Stimulated activated CD4-positive, alpha-beta T cell treated with anti-CD3 and anti-CD28 coated beads, Interleukin-1b, Interleukin-23, amount 100 ng/mL, for 4 hours (primary cell): ENCODE measurements at regions not wholly inside any gene's neighbourhood (a gene's known extent, or its start where the extent isn't known, plus 50 kb on each side); places are given as distances from the start of the nearest gene placed in this dataset.

Experiments used
- DNase-seq, 2 donors: peaks; one replicate each; pipeline ENCODE4 v3.0.0-alpha.2; 2020; ENCODE audit warnings: low read depth in 2 of 2

DNA sequence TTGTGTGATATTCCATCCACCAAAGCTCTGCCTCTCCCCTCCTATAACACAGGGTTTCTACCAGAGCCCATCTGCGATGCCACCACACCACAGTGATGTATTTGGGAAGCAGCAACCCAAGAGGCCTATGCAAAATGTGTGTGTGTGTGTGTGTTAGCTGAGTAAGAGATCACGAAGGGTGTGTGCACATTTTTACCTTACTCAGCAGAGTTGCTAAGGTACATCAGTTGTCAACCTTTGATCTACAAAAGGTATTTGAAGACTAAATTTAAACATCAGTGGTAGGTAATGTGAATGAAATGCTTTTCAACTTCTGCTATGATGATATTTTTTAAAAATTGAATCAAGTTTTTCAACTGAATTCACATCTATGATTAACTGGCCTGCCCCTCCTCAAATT lies 227.6 kb downstream of the FBXO15 start:
- DNase-seq: no peak

DNA sequence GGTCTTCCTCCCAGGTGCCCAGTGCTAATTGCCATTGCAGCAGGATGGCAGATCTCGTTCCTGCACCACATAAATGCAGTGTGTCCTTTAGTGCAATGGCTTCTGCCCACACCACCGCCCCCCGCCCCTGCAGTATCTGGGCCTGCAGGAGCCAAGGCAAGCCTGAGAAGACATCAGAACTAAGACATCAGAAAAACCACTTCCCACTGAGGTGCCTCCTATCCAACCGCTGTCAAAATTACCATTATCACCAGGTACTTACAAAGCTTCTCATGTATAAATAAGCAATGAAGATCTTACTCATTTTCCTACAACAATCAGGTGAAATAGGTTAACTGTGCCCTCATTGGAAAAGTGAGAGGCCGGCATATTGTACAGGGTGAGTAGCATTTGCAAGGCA lies 228.8 kb downstream of the FBXO15 start:
- DNase-seq: no peak

DNA sequence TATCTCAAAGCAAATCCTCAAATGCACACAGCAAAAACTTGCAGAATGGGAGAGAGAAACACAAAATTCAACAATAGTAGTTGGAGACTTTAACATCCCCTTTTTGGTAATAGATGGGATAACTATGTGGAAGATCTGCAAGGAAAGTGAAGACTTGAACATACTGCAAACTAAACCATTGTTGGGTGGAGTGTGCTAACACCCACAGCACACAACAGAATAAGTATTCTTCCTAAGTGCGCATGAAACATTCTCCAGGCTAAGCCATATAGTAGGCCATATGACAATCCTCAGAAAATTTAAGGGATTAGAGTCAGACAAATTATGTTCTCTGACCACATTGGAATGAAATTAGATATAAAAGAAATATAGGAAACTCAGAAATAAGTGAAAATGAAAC lies 230.6 kb downstream of the FBXO15 start:
- DNase-seq: no peak

DNA sequence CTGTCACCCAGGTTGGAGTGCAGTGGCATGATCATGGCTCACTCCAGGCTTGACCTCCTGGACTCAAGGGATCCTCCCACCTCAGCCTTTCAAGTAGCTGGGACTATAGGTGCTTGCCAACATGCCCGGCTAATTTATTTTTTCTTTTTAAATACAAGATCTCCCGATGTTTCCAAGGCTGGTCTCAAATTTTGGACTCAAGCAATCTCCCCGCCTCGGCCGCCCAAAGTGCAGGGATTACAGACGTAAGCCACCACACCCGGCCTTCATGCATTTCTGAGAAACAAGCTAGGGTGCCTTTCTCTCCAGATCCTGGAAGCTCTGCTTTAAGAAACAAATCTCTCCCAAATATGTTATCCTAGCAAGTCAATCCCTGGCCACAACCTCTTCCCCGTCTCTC lies 234.1 kb downstream of the FBXO15 start:
- DNase-seq: no peak

DNA sequence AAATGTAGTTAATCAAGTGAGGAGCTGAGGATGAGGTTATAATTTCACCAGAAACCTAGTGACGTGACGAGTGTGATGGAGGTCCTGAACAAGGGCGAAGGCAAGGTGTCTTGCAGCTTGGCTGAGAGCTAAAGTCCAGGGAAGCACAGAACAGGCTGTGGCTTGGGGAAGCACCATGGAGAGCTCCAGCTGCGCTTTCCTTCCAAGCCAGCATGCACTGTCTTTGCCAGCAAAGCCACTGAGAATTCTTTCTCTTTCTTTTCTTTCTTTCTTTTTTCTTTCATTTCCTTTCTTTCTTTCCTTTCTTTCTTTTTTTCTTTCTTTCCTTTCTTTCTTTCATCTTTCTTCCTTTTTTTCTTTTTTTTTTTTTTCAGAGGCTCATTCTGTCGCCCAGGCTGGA lies 239.3 kb downstream of the FBXO15 start:
- no peak for DNase-seq

DNA sequence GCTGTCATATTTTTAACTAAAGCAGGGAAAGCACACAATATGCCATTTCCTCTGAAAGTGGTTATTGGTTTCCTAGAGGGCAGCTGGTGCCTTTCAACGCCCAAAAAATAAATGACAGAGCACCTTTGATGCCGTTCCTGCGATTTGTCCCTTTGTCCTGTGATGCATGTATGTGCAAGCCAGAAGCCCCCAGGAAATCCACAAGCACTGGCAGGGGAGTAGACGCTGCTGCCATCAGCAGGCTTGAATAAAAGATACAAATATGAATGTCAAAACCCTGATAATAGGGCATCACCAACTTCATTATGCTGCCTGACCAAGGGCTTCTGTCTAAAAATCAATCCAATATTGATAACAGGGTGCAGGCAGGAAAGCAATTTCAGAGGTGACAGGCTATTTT lies 246.1 kb downstream of the FBXO15 start:
- no peak for DNase-seq

DNA sequence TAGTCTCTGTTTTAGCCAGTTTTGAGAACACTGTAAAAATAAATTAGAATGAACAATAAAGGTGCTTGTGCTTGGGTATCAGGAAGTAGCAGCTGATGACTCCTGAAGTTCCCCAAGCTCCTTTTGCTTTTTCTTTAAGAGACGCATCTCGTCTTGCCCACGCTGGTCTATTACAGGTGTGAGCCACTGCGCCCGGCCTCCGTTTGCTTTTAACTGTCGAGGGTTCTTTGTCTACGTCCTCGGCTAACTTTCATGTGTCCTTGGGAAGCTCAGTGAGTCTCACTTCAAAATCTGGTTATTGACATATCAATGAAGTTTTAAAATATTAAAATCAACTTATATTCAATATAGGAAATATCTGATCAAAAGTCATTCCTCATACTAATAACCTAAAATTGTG lies 246.5 kb downstream of the FBXO15 start:
- no peak for DNase-seq

DNA sequence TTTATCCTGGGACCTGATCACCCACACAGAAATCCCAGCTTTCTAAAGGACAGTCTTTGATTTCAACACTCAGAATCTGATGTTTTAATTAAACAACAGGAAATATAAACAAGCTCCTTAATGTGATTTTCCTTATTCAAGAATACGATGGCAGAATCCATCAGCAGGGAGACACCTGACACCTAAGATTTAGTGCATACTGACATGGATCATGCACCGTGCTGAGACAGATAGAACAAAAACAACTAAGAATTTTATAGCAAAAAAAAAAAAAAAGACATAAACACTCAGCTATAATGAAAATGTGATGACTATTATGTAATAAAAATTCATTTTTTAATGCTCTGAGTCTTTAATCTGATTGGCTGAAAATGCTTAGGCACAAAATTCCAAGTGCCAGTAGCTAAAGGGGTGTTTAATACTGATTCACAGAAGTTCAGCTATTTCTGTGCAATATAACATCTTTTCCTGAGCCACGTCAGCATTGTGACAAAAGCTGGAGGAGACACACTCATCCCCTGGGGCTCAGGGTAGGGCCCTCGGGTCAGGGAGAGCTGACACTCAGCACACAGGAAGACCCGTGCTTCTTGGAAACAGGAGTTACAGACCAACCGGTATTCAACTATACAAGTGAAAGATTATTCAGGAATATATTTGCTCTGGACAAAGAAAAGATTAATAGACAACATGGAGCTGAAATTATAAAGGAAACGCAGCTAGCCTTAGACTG lies 247.4 kb downstream of the FBXO15 start:
- no peak for DNase-seq

DNA sequence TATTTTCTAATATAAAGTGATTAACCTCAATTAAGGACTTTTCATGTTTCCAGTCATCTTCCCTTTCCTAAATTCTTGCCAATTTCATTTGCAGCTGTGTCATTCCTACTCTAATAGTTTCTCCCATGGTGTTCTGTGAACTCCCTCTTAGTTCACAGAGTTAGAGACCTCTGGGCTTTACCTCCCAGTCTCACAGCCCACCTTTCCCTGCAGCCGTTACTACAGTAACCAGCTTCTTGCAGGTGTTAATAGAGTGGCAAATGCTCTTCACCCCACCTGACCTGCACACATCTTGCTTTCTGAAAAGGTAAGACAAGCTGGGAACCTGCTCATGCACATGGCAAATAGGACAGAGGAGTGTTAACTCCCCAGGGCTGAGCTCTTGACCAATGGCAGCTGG lies 250.1 kb downstream of the FBXO15 start:
- no peak for DNase-seq

DNA sequence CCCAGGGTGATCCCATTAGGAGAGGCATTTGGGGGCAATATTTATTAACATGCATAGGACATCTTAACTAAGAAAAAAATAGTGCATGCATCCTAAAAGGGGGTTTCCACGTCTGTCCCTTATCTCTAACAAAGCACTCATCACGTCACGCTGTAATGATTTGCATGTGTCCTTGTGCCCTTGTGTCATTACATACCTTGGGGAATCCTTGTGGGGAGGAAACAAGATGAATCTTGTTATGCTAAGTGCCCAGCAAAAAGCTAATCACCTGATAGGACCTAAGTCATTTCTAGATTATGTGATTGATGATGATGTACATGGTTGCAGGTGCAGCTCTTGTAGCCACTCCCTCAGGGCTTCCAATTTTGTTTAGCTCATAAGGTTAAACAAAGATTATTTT lies 250.9 kb downstream of the FBXO15 start:
- DNase-seq: no peak

DNA sequence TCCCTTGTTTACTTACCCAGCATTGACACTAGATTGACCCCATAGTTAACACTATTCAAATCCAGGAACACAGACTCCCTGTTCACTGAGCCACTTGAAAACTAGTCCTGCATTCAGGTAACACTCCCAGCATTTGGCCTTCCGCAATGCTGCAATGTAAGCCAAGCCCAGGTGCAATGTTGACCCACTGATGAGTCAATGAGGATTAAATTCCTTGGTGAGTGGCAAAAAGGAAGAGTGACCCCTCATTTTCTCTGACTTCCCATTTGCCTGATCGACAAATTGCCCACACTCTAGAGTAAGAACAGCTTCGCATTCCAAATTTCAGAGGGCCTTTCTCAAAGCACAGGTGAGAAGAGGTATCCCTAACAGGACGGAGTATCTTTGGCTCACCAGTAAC lies 251.9 kb downstream of the FBXO15 start:
- no peak for DNase-seq

DNA sequence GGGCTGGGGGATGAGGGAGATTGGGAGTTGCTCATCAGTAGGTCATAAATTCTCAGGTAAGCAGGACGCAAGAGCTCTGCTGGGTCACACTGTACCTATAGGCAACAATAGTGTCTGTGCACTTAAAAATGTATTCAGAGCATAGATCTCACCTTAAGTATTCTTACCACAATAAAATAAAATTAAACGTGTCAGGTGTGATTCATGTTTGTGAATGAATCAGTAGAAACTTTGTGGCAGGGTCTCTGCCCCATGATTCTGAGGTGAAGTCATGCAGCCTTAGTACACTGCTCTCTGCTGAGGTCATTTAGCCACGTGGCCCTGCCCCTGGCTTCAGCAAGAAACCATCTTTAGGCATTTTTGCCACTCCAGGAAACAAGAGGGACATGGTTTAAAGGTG lies 253.8 kb downstream of the FBXO15 start:
- DNase-seq: no peak

DNA sequence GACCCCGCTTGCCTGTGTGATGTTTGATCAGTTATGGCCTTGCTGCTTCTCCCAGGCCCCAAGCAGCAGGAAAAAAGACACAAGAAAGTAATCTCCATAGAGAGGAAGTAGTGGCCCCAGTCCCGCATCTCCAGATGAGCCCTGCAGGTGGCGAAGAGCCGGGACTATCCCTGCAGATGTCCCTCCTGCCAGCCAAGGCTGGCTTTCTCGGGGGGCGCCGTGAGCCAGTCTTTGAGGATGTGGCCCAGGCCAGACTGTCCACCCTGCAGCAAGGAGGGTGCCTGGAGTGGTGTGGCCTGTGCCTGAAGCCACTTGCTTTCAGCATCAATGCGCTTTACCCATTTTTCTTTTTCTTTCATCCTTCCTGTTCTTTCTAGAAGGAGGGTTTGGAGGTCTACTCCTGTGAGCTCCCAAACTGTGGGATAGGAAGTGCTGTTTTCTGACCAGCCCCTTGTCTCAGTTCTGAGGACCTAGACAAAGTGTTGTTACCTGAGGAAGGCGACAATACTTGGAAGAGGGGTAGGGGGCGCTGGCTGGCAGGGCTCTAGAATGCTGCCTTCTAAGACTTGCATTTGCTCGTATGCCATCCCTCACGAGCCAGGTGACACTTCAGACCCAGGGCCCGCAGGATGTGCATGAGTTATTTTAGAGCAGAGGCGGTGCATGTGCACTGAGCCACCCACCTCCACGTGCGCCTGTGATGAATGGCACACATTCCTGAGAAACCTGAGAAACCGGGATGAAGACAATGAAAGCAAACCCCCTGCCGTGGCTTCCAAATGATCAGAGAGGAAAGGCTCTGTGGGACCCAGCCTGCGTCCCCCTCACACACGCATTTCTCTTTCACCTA lies 255.8 kb downstream of the FBXO15 start:
- DNase-seq: no peak

DNA sequence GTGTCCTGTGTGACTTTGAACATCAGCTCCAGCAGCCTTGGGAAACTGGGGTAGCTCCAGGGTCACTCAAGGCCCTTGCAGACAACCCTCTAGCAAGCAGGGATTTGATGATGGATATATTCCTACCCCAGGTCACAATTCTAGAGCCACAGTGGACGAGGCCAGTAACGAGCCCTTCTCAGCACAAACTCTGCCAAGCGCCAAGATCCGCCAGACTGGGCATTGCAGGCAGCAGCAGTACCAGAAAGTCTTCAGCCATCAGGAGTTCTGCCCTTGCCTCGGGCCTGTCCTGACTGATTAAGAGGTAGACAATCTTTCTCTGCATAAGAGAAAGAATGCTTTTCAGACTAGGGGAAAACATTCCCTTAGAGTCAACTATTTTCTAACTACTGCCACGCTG lies 259.1 kb downstream of the FBXO15 start:
- DNase-seq: no peak

DNA sequence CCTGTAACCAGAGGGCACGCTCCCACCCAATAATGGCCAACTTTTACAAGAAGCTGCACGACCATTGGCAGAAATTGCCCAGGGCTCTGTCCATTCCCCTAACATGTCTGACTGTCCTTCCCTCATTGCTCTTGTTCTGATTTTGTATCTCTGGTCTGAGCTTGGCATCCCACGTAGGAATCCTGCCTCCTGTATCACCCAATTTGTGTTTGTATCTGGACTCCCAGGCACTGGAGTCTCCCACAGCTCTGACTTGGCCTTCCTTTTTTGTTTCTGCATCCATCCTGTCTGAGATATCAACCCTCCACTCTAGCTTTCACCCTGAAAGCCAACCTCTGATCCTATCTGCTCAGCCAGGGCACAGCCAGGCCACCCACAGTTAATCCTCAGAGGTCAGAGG lies 259.8 kb downstream of the FBXO15 start:
- no peak for DNase-seq

DNA sequence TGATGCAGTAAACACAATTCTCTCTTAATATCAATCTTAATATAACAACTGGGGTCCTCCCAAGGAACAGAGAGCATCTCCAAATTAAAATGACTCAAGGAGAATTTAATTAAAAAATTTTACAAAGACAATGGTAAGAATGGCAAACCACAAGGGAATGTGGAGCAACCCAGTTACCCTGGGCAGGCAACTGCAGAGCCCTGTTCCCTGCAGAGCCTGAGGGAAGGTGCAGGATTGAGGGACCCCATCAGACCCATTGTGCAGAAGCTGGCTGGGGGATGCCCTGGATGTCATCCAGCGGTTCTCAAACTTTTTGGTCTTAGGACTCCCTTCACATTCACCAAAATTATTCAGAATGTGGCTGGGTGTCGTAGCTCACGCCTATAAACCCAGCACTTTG lies 262.8 kb downstream of the FBXO15 start:
- no peak for DNase-seq

DNA sequence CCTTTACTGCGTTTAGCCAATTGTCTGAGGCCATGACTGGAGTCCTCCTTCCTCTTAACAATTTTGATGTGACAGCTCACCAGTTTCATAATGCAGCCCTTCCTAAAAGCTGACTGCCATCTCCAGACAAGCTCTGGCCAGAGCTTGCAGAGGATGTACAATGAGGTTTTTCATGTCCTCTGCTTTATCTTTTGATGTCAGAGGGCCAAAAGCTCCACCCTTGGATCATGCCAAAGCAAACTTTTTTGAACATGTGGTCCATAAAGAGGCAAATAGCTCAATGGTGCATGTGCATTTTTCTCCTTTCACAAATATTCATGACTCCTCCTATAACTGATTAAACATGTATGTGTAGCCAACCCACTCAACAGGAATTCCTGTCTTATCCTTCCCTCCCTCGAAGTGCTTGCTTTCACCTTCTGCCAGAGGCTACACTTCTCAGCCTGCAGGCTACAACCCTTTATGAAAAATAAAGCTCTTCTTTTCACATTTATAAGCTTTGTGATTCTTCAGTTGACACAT lies 266.2 kb downstream of the FBXO15 start:
- DNase-seq: no peak

DNA sequence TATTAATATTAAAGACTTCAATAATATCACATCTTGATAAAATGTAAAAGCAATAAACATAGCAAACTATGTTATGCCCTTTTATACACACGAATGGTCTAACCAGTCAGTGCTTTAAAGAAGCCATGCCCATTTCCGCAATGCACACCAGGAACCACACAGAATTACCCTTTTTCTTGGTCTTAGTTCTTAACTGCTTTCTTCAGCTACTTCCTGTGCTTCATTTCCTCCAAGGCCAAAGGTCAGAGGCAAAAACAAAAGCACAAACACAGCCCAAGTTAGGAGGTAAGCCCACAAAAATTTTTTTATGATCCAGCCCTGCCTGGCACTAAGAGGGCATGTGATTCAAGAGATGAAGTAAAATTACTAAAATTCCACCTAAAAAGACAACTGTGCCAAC lies 267.2 kb downstream of the FBXO15 start:
- no peak for DNase-seq

DNA sequence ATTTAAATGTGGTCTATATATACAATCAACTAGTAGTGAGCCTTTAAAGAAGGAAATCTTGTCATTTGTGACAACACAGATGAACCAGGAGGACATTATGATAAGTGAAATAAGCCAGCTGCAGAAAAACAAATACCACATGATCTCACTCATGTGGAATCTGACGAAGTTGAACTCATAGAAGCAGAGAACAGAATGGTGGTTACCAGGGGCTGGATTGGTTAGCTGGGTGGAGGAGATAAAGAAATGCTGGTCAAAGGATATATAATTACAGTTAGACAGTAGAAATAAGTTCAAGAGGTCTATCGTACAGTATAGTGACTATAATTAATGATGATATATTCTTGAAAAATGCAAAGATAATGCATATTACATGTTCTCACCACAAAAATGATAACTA lies 267.9 kb downstream of the FBXO15 start:
- DNase-seq: no peak

DNA sequence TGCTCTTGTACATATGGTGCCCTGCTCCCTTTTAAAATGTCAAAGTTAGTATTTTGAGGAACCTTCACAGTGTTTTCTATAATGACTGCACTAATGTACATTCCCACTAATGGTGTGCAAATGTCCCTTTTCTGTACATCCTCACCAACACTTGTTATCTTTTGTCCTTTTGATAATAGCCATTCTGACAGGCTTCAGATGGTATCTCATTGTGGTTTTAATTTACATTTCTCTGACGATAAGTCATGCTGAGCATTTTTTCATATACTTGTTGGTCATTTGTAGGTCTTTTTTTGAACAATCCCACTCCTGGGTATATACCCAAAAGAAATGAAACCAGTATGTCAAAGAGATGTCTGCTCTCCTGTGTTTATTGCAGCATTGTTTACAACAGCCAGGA lies 268.3 kb downstream of the FBXO15 start:
- no peak for DNase-seq

DNA sequence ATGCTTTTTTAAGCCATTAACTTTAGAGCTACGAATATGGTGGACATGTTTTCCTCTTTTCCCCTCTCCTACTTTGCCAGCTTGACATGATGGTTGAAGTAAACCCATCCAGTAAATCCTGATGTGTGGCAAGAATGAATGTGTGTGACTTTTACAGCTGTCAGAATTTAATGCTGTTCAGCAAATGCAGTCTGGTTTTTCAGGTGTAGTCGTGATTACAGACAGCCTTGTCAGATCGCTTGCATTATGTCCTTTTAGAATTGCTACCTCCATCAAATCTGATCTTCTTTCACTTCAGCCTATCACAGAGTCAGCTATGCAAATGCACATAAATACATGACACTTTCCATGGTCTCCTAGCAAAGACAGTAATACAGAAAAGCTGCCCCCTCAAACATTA lies 278.5 kb downstream of the FBXO15 start:
- no peak for DNase-seq

DNA sequence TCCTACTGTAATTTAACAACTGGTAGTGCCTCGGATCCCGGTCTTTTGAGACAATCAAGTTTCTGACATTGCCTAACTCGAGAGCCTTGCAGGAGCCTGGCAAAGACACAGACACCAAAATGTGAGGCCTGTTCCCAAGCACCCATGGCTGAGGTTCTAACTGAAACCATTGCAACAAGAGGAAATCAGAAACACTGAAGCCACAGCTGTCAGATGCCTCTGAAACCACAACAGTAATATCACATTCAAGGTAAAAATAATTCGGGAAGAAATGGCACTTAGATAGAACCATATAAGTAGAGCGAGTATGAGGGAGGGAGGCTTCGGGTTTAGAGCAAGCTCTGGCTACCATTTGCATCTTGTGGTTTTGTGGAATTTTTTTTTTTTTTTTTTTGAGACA lies 285.9 kb downstream of the FBXO15 start:
- DNase-seq: no peak

DNA sequence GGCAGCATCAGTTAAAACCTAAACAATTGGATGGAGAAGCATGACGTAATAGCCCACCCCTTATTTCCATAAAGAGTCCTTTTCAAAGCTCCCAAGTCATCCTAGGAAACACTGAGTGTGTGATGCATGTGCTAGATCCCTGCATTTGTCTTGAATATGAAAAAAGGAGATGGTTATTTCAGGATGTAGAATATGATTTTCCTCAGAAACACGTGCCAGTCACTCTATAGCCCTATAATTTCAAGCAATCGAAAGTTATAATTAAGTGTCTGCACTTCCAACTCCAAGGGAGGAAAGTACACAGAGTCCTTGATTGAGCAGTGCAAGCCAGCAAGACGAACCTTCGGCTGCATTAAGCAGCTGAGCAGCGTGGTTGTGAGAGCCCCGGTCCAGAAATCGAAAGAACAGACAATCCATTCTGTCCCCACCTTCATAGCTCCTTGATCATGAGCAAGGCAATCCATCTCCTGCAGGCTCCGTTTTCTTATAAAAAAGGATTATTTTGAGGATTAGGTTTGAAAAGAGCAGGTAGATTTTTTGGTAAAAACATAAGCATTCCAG lies 287.7 kb downstream of the FBXO15 start:
- DNase-seq: no peak
